HS-5 (cell line): ENCODE measurements at regions not wholly inside any gene's neighbourhood (a gene's known extent, or its start where the extent isn't known, plus 50 kb on each side); places are given as distances from the start of the nearest gene placed in this dataset.
"Not testable (repeated sequence)": the region's sequence is repeated elsewhere in the genome, so short reads cannot be mapped to it uniquely, and the experiment has no call there.

Experiments
- DNase-seq: peaks from one replicate; pipeline ENCODE4 v3.0.0-alpha.2; 2012; ENCODE audit warnings: low read depth

DNA sequence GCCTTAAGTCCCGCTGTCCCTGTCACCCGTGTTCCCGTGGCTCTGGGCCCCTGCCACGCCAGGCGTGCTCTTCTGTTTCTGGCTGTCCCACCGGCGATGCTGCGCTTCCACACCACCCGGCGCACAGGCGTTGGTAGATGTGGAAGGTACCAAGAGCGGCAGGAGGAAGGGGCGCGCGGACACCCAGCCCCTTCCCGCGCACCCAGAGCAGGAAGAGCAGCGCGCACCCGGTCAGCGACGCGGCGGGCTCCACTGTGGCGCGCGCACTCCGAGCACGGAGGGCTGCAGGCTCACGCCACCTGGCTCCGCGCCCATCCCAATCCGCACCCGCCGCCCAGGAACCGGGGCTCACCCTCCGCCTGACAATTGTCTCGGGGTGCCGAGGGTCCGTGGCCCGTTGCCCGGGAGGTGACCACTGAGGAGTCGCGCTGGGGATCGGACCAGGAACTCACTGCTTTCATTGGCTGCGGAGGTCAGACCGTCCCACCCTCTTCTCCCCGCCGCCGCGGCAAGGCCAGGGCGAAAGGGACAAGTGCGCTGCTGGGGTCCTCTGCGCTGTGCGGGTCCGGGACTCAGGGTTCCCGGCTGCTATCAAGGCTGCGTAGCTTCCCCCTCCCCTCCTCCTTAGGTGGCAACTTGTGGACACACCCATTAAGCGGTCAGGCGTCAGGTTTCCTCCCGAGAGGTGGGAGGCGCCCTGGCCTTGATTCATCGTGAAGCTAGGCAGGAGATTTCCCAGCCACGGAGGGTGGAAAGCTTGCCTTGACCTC lies 121.6 kb upstream of the ZNF92 start:
- no peak for DNase-seq

DNA sequence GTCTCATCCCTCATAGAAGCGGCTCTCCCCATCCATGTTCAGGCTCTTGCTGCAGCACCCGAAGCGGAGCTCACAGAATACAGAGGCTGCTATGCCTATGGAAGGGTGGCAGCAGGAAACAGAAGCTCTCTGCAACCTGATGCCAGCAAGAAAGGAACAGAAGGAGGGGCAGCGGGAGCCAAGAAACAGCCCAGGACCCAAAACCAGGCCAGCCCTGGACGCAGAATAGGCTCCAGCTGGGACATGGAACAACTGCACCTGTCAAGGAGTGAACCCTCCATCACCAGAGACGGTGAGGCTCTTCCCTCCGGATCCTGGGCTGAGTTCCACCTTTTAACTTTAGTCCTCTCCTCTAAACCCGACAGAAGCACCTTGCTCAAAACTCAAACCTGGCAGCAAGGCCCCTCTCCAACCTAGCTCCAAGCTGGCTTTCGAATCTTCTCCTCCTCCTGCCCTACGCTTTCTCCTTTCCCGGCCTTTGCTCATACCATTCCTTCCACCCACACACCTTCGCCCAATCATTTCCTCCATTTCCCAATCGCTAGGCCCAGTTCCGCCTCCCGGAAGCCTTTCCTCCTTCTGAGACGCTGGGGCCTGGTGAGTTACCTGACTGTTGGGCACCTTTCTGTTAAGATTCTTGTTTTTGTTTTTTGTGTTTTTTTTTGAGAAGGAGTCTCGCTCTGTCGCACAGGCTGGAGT lies 122.8 kb upstream of the ZNF92 start:
- DNase-seq, result no peak

DNA sequence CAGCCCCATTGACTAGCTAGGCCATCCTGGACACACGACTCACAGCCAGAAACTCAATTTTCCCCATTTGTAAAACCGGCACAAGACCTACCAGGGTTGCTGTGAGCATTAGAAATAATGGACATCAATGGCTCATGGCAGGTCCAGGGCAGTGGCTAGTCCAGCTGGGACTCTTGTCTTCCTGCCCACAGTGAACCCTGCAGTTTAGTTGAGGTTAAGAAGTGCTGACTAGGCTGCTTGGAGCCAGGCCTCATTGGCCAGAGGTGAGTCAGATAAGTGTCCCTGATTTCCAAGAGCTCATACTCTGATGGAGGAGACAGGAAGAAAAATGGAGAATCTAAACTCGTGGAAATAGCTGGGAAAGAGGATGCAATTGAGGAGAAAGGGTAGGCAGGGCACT lies 123.4 kb upstream of the ZNF92 start:
- no peak for DNase-seq

GRCh38 chr7:65247491-65247890 lies 126.2 kb upstream of the ZNF92 start:
- no peak for DNase-seq

DNA sequence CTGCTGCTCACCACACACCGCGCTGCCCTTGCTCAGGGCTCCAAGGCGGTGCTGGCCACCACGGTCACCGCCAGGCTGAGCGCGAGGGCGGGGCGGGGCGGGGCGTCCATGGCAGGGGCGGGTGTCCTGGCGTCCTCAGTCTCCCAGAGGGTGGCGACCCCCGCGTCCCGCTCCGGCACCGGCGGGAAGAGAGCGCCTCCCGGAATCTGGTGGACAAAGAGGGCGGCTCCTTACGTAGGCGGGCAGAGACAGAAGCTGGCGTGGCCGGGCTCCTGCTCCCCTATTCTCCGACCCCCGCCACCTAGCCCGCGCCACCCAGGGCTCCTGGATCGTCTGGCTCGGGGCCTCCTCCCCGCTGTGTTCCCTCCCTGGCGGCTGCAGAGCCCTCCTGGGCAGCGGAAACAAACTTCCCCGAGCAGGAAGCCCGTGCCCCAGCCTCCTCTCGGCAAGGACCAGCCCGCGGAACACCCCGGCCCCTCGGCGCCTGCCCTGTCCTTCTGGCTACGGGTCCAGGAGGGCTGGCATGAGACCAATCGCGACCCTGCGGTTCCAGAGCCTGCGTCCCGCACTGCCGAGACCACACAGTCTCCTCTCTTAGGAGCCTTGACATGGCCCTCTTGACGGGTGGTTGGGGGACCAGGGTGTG lies 133.8 kb upstream of the ZNF92 start:
- no peak for DNase-seq

GRCh38 chr7:65239324-65239706 lies 134.3 kb upstream of the ZNF92 start:
- DNase-seq, result no peak

DNA sequence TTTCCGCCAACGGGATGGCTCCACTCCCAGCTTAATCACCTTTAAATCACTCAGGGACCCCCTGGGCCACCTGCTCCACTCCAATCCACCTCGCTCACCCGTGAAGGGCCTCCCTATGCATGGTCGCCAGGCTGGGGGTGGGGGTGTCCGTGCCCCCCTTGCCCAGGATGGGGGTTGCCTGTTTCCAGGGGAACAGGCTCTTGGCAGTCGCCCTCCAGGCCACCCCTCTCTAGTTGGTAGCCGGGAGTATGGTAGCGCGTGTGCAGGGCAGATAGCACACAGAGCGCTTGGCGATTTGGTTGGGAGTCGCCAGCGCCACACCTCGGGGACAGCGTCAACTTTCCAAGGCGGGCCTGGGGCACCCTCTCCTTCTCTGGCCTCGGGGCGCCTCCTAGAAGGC lies 134.9 kb upstream of the ZNF92 start:
- no peak for DNase-seq

GRCh38 chr7:65235586-65235985 lies 138.1 kb upstream of the ZNF92 start:
- DNase-seq, result no peak

DNA sequence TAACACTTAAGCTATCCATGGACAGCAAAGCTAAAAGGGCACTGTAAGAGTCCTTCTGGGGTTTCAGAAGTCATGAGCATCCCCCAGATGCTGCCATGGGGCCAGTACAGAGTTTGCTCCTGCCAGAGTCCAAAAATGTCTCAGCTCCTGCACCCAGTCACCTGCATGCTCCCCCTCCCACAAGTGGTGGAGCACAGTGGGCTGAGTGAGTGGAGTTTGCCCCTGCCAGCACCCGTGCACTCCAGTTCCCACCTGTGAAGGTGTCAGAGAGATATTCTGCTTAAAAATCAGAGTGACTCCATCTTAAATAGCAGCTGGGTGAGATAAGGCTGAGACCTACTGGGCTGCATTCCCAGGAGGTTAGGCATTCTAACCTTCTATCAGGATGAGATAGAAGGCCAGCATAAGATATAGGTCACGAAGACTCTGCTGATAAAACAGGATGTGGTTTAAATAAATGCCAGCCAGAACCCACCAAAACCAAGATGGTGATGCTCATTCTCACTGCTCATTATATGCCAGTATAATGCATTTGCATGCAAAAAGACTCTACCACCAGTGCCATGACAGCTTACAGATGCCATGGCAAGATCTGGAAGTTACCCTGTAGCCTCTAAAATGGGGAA lies 140.1 kb upstream of the ZNF92 start:
- DNase-seq, result peak; percentile 10

DNA sequence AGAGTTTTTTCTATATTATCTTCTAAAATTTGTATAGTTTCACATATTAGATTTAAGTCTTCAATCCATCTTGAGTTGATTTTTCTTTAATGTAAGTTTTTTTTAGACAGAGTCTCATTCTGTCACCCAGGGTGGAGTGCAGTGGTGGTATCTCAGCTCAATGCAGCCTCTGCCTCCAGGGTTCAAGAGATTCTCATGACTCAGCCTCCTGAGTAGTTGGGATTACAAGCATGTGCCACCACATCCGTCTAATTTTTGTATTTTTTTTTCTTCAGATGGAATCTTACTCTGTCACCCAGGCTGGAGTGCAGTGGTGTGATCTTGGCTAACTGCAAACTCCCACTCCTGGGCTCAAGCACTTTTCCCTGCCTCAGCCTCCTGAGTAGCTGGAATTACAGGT lies 143.4 kb upstream of the ZNF92 start:
- DNase-seq, result no peak

- DNase-seq, result no peak
These were observed 148.1 kb upstream of the ZNF92 start for GRCh38 chr7:65225422-65226006.

DNA sequence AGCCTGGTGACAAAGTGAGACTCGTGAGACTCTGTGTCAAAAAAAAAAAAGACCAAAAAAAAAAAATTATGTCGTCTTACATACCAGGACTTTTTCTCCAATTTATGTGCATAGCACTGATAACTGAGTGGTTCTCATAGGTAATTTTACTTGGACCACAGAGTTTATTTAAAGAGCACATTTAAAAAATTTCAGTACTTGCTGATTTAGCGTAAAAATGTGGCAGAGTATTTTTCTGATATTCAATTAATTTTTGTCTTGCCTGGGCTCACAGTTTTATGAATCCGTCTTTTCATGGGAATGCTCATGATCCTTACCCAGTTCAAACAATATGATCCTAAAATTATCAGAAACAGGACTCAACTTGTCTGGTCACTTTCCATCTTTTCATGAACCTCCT lies 151.0 kb upstream of the ZNF92 start:
- no peak for DNase-seq

- no peak for DNase-seq
These were observed 152.0 kb upstream of the ZNF92 start for GRCh38 chr7:65221683-65222082.

GRCh38 chr7:65219623-65220022 lies 154.0 kb upstream of the ZNF92 start:
- DNase-seq, result no peak

DNA sequence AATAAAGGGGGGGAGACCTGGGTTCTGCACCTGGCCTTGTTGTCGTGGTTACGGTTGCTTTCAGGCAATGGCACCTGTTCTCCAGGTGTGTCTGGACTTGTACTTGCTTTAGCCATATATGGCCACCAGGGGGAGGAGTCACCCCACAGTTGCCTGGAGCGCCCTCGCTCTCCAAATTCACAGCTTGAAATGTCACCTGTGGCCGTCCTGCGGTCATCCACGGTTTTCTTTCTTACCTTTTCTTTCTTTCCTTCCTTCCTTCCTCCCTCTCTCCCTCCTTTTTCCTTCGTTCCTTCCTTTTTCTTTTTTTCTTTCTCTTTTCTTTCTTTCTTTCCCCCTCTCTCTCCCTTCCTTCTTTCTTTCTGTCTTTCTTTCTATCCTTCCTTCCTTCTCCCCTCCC lies 157.2 kb upstream of the ZNF92 start:
- no peak for DNase-seq

GRCh38 chr7:65213260-65213659 lies 160.4 kb upstream of the ZNF92 start:
- DNase-seq, result not testable (repeated sequence)

DNA sequence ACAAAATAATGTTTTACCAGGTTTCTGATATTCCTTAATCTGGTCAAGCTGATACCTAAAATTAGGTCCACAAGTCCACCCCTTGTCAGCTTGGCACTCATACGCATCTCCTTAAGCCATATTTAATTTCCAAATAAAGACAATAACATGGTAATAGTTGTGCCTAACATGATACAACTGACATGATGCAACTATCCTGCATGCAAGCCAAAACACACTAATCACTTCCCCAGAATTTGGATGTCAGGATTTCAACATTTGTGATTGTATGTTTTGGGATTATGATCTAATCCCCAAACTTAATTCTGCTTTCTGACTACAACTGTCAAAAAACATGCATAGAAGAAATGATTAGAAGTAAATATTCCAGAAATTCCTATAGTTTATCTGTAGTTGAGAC lies 174.4 kb upstream of the ZNF92 start:
- not testable (repeated sequence) for DNase-seq

GRCh38 chr7:65193334-65194058 lies 180.2 kb upstream of the ZNF92 start:
- DNase-seq, result not testable (repeated sequence)

DNA sequence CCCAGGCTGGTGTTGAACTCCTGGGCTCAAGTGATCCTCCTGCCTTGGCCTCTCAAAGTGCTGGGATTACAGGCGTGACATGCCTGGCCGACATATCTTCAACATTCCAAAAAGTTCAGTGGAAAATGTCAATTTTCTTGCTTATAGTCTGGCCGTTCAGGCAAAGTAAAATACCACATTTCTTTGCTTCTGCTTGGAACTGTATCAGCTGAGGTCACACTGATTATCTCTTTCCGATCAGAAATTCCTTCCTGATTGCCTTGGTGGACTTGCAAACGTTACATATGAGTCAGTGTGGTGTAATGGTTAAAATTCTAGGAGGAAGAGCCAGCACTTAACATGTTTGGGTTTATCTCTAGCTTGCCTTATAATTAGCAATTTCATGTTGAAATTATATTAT lies 170.6 kb upstream of the ERV3-1 start:
- not testable (repeated sequence) for DNase-seq

DNA sequence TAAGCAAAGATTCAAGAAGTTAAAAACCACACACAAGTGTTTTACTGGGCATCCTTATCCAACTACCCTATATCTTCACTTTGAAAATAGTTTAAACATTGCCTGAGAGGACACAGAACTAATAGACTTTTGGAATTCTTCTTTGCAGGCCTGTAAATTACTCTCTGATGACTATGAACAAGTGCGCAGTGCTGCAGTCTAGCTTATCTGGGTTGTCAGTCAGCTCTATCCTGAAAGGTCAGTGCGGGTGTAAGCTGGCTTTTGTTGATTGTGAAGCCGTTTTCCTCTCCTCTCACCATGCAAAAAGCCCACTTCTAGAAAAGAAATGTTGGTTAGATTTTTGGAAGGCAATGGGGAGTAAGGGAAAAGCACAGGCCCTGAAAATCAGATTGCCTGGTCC lies 143.6 kb upstream of the ERV3-1 start:
- not testable (repeated sequence) for DNase-seq

DNA sequence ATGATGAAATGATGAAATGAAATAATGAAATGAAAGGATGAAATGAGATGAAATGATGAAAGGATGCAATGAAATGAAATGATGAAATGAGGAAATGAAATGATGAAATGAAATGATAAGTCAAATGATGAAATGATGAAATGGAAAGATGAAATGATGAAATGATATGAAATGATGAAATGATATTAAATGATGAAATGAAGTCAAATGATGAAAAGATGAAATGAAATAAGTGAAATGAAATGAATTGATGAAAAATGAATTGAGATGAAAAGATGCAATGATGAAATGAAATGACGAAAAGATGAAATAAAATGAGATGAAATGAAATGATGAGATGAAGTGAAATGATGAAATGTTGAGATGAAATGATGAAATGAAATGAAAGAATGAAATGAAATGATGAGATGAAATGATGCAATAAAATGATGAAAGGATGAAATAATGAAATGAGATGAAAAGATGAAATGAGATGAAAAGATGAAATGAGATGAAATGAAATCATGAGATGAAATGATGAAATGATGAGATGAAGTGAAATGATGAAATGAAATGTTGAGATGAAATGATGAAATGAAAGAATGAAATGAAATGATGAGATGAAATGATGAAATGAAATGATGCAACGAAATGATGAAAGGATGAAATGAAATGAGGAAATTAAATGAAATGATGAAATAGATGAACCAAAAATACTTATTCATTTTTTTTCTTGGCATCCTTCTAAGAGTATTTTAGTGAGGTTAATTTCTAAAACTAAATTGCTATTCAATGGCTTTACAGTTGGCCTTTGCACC lies 139.8 kb upstream of the ERV3-1 start:
- not testable (repeated sequence) for DNase-seq
